GM10847 (cell line): ENCODE measurements at regions not wholly inside any gene's neighbourhood (a gene's known extent, or its start where the extent isn't known, plus 50 kb on each side); places are given as distances from the start of the nearest gene placed in this dataset.

Experiments
- POLR2A ChIP-seq: IDR thresholded peaks from 2 replicates; pipeline ENCODE4 v1.6.1; 2011; ENCODE audit not compliant: insufficient read length; ENCODE audit errors: extremely low read depth

DNA sequence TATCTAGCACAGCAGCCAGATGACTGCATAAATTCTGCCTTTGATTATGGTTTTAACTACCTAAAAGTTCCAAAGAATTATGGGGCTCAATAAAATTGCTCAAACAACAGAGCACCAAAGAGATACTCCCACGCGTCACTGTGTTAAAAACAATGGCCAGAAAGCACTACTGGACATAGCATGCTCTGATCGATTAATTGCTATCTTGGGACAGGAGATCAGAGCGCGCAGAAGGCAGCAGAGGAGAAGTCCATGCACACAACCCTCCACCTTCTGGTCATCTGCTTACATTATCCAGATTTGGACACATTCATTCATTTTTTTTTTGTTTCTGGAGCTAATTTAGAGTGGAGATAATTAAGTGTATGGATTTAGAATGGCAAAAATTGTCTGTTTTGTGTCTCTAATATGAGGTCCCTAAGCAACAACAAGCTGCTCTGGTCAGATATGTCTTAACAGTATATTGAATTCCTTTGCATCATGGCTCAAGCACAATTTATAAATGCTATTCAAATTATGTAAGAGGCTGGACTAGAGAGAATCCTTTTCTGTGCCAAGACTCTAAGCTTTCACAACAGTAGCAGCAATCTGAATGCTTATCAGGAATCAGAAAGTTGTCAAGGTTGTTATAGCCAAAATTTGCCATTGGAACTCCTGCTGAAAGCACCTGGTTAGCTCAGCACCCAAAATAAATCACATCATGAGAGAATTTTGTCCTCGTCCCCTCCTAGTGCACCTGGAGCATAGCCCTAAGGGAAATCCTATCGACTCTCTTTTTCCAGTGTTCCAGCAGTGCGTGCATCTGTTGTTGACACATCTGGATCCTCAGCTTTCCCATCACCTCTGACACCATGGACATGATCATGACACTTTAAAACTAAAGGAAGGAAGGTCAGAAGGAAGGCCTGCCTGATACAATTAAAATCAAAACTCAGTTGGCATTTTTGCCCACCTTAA, 98.6 kb upstream of the HMHB1 start:
- no peak for TF ChIP-seq POLR2A

DNA sequence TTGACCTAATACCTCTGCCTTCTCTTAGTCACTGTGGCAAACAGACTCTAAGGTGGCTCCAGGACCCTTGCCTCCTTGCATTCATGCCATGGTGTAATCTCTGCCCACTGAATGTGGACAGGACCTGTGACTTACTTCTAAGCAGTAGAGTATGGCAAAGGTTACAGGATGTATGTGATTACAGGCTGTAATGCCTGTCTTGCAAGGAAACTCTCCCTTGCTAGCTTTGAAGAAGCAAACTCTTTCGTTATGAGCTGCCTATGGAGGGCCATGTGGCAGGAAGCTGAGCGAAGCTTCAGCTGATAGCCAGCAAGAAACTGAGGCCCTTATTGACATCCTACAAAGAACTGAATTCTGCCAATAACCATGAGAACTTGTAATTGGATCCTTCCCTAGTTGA, 103.3 kb upstream of the HMHB1 start:
- TF ChIP-seq POLR2A = no peak

DNA sequence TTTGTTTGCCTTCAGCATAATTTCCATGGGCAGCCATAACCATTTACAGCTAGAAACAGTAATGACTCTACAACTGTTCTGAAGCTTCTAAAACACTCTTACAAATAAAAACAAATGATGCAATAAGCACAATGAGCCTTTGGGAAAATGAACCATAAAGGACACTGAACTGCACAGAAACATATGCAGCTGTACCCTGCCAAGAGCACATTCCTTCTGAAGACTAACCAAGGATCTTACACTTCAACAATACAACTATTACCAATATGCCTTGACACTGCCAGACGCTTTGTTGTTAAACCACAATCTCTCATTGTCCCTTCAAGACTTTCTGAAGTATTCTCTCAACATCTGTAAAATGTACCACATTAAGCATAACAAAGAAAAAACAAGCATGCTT, 104.2 kb upstream of the HMHB1 start:
- no peak for TF ChIP-seq POLR2A

DNA sequence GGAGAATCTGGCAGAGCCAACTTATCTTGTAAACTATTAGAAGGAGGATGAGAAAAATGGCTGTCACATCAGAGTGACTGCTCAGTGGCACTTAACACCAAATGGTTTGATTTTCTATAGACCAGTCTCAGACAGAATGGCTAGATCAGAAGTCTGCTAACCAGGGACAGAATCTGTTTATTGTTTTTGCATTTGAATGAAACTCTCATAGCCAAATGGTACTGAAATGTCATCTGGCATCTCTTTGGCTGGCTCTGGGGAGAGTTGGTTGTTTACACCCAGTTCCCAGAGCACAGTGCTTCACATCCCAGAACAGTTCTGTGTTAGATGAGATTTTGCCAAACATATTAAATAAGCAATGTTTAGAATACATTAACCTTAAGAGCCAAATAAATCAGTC, 106.6 kb upstream of the HMHB1 start:
- TF ChIP-seq POLR2A = no peak

DNA sequence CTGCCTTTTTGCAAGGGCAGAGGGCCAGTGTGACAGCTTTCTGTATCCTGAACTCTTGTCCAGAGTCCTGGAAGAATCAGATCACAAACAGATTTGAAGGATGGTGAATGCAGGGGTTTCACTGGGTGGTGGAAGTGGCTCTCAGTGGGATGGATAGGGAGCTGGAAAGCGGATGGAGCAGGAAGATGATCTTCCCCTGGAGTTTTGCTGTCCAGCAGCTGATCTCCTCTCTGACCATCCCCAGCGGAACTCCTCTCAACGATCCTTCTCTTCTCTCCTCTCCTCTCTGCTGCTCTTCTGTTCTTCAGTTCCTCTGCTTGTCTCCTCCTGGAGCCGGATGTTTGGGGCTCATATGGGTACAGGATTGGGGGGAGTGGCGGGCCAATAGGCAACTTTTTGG, 108.3 kb upstream of the HMHB1 start:
- TF ChIP-seq POLR2A = no peak

DNA sequence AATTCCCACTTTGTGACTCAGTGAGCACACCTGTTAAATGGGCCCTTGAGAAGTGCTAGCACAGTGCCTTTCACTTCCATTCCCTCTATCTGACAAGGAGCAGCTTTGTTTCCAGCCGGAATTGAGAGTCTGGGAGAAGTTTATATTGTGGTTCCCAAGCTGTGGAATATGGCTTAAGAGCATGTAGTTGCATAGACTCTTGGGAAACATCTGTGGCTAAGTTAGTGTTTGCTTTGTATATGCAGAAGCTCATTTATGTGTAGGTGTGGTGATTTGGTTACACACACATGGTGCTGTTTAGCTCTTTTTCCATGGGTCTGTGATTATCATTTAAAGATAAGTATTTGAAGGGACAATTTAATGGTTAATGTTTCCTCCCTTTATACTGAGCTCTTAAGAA, 110.5 kb upstream of the HMHB1 start:
- TF ChIP-seq POLR2A = no peak

DNA sequence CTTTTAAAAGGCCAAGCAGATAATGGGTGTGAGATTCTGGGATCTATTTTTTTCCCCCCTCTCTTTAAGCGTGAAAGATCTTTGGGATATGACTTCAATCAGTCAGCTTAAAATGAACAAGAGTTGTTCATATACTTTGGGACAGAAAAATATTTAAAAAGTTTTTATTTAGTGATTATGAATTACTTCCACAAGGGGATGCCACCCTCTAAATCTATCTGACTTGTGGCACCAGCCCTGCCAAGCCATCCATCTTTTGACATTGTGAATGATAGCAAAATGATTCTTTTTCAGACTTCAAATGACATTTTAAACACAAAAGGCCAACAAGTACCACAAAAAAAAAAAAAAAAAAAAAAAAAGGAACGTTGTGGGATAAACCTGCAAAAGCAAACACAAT, 111.0 kb upstream of the HMHB1 start:
- no peak for TF ChIP-seq POLR2A

DNA sequence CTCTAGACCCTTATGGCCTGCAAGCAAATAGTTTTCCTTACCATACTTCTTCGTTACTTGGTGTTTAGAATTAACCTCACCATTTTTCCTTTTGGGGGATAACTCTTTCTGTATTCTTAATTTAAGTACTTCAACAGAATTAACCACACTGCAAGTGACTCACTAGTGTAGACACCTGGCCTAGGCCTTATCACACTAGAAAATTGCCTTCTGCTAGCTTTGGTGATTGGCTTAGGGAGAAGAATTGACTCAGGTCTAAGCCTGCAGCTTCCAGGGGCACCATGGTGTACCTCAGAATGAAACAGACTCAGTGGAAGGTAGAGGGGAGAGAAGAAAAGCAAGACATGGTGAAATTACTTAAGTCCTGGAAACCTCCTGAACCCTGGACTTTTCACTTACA, 112.8 kb upstream of the HMHB1 start:
- TF ChIP-seq POLR2A = no peak

DNA sequence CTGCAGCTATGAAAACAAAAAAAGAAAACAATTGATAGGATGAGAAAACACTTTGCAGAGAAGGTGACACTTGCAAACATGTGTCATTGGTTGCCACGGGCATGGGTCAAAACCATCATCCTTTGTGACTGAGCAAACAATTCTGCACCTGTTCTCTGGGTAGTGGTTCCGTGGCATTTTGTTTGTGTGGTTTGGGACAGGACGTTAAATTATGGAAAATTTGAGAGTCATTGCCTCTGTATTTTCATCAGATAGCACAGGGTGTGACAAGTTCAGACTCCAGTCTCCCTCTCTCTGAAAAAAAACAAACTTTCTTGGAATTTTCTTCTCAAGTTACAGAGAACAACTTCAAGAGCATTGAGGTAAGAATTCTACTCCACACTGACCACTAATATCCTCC, 113.4 kb upstream of the HMHB1 start:
- no peak for TF ChIP-seq POLR2A

DNA sequence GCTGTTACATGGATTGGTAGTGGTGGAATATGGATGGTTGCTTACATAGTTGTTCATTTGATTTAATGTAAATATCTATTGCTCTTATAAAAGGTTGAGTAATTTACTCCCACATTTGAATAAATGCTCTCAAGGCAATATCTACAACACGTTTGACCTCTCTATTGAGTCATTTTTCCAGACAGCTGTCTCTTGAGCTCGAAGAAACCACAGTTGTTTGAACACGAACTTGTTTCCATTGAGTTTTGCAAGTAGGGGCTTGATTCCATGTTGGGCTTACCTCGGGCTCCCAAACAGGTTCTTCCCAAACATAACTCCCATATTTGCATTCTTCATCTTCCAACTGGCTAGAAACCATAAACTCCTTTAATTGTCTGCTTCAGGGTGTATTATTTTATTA, 115.0 kb upstream of the HMHB1 start:
- TF ChIP-seq POLR2A = no peak

DNA sequence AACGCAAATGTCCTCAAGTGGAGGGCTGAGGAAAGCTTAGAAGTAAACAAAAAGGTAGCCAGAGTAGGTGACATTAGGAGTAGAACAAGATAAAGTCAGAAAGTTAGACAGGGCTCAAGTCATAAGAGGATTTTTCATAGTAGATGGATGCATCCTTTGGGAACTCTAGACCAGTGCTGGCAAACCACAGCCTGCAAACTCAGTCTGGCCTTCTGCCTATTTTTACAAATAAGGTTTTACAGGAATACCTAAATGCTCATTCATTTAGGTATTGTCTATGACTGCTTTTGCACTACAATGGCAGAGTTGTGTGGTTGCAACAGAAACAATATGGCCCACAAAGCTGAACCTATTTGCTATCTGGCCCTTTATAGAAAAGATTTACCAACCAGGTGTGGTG, 116.0 kb upstream of the HMHB1 start:
- TF ChIP-seq POLR2A = no peak

DNA sequence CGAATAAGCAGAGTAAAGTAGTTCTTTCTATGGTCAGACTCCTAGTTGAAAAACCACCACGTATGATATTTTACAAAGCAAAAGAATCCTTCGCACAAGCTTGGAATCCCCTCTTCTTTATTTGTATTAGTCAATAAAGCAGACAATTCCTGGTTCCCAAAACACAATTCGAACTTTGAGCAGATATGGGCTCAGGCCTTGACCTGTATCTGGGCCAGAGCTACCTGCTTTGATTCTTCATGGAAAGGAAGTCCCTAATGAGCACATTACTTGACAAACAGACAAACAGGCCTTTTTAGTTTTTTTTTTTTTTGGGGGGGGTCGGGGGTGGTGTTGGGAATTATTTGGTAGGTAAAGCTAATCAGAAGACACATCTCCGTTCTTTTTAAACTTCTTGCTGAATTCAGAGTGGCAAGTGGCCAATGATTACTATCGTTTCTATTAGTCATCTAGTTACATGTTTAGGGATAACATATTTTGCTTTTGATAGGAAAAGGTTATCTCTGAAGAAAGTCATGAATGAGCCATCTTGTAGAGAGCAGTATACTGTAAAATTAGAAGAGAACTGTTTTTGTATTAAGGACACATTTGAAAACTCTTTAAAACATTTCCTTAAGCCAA, 116.6 kb upstream of the HMHB1 start:
- TF ChIP-seq POLR2A = no peak

DNA sequence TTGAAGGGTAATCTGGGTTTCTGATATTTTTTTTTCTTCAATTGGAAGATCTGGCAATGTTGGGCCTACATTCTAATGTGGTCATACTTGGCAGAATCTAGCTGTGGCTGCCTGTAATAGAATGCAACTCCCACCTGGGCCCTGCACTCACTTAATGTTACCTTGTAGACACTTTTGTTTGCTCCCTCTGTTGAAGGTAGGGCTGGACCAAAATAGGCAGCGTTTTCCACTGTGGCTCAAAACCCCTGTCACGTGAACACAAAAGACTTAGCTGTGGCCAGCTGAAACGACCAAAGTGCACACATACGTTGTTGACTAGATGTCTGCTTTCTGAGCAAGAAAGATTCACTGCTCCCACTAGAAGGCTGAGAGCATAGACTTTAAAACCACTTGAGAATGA, 117.6 kb upstream of the HMHB1 start:
- no peak for TF ChIP-seq POLR2A

DNA sequence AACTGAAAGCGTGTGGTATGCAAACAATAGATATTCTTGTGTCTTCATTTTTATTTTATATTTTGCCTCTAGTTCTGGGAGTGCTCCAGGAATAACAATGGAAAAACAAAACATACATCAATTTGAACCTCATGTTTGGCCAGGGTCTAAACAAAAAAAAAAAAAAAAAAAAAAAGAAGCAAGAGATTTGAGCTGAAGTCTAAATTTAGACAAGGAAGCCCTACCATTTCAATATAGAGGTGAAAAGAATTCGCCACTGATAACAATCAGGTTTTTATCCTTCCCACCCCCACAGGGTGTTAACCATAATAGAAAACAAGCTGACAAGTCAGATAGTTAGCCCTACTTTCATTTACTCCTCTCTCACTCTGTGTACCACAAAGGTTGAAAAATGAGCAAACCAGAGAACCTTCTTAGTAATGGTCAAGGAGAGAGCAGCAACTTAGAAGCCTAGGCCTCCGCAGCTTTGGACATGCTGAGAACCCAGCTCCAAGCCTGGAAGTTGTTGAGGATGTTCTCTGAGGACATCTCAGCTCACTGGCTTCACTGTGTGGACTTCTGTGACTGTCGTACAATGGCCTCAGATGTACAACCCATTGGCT, 118.2 kb upstream of the HMHB1 start:
- TF ChIP-seq POLR2A = no peak

DNA sequence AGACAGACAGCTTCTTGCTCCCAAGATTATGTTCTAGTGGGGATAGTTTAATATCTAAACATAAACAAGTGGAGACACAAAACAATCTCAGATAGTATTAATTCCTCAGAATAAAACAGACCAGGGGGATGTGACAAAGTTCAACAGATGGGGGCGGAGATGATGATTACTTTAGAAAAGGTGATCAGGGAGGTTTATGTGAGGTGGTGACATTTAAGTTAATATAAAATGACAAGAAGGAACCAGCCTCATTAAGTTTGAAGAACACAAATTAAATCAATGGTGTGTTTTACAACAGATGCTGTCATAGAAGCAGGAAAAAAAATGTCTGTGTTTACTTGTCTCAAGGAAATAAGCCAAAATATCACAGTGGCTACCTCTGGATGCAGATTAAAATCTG, 119.6 kb upstream of the HMHB1 start:
- TF ChIP-seq POLR2A = no peak

DNA sequence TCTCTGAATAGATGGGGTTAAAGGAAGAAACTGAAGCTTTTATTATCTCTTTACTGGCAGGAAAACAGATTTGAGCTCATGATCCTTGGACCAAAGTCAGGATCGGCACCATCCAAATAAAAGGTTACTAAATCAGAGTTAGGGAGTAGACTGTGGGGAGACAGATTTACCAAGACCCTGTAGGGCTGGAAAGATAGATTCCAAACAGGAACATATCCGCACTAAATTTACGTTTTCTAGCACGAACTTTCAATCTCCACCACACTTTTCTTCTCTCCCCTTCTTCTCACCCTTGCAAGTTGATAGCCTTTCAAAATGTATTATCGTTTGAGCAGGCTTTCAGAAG, 120.0 kb upstream of the HMHB1 start:
- TF ChIP-seq POLR2A = no peak
